ENCODE measurements at regions not wholly inside any gene's neighbourhood (a gene's known extent, or its start where the extent isn't known, plus 50 kb on each side); places are given as distances from the start of the nearest gene placed in this dataset.

DNA sequence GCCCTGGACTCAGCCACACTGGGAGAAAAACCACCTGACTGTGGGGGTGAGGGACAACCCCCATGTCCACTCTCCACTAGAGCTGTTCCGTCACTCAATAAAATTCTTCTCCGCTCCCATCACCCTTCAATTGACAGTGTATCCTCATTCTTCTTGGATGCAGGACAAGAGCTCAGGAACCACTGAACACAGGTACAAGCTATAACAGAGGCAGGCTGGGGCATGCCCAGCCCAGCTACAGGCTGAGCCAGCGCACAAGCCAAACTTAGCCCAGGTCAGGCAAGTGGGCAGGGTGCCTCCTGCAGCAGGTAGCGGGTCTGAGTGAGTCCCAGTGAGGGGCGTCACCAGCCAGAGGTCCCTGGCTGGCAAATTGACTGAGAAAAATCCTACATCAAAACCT lies 183.4 kb downstream of the HINT1 start:
- TF ChIP-seq, protein P1, sequence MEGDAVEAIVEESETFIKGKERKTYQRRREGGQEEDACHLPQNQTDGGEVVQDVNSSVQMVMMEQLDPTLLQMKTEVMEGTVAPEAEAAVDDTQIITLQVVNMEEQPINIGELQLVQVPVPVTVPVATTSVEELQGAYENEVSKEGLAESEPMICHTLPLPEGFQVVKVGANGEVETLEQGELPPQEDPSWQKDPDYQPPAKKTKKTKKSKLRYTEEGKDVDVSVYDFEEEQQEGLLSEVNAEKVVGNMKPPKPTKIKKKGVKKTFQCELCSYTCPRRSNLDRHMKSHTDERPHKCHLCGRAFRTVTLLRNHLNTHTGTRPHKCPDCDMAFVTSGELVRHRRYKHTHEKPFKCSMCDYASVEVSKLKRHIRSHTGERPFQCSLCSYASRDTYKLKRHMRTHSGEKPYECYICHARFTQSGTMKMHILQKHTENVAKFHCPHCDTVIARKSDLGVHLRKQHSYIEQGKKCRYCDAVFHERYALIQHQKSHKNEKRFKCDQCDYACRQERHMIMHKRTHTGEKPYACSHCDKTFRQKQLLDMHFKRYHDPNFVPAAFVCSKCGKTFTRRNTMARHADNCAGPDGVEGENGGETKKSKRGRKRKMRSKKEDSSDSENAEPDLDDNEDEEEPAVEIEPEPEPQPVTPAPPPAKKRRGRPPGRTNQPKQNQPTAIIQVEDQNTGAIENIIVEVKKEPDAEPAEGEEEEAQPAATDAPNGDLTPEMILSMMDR (IDR thresholded peaks at IDR 0.05; ENCODE audit: low read depth, low read length) = no peak
- TF ChIP-seq, protein P2, sequence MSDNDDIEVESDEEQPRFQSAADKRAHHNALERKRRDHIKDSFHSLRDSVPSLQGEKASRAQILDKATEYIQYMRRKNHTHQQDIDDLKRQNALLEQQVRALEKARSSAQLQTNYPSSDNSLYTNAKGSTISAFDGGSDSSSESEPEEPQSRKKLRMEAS (IDR thresholded peaks at IDR 0.05; ENCODE audit: low read depth, low read length) = no peak
- no peak for TF ChIP-seq MYC (IDR thresholded peaks at IDR 0.05; ENCODE audit: low read depth, low read length)
